AG20443 (cell line): ENCODE measurements at regions not wholly inside any gene's neighbourhood (a gene's known extent, or its start where the extent isn't known, plus 50 kb on each side); places are given as distances from the start of the nearest gene placed in this dataset.
"Not testable (repeated sequence)": the region's sequence is repeated elsewhere in the genome, so short reads cannot be mapped to it uniquely, and the experiment has no call there.

Experiments
- DNase-seq: peaks from one replicate; pipeline ENCODE4 v3.0.0; 2012; ENCODE audit warnings: low spot score, mixed read lengths

- peak; percentile 14 for DNase-seq
These were observed 63.6 kb upstream of the HGF start for GRCh38 chr7:81833401-81833800.

- DNase-seq: no peak
These were observed 62.0 kb upstream of the HGF start for GRCh38 chr7:81831883-81832282.

GRCh38 chr7:81829511-81829910, 59.7 kb upstream of the HGF start:
- DNase-seq: not testable (repeated sequence)

GRCh38 chr7:81822811-81823210, 53.0 kb upstream of the HGF start:
- no peak for DNase-seq

- no peak for DNase-seq
These were observed 50.0 kb upstream of the HGF start for GRCh38 chr7:81819861-81820260.
